ENCODE measurements at regions not wholly inside any gene's neighbourhood (a gene's known extent, or its start where the extent isn't known, plus 50 kb on each side); places are given as distances from the start of the nearest gene placed in this dataset.

DNA sequence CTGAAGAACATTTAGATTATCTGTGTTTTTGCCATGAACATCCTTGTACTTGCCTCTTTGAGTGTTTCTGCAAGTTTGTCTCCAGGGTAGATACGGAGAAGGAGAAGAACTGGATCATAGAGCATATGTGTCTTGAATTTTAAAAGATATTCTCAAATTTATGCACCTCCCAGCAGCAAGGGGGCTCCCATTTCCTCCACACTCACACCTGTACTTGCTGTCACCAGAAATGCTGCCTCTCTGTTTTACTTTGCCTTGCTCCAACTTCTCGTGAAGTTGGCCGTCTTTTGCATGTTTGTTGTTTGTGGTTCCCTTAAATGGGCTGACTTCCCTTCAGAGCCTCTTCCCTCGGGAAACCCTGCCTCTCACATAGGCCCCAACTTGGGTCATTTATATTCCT is 171.0 kb downstream of the TFAP2C start:
- DNase-seq (ENCODE audit: low spot score) = no peak

DNA sequence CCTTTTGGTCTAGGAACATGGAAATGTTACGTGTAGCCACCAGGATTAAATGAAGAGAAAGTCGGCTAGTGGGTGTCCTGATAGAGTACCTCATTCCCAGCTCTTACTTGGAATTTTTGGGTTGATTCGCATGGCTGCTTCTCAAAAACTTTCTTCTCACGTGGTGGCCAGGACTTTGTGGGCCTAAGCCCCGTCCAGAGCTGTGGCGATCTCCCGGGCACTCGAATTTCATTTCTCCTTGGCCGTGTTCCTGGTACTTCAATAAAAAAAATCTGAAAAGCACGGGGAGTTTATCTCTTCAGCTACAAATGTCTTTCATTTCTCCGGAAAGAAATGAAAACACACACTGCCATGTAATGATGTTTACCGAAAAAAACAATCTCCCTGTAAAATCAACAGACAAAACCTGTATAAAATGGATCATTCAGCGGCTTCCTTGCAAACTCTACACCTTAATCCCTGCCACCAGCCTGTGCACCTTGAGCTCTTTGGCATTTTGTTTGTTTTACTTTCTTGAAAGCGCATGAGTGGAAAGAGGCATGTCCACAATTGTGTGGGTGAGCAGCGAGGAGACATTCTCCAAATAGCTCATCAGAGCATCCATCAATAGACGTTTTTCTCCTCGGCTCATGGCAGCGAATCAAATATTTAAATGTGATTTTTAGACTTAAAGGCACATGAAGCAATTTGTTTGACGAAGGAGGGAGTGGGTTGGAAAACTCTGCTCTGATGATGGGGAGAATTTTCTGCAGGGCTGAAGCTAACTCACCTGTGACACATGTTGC is 173.1 kb downstream of the TFAP2C start:
- DNase-seq (ENCODE audit: low spot score) = no peak

DNA sequence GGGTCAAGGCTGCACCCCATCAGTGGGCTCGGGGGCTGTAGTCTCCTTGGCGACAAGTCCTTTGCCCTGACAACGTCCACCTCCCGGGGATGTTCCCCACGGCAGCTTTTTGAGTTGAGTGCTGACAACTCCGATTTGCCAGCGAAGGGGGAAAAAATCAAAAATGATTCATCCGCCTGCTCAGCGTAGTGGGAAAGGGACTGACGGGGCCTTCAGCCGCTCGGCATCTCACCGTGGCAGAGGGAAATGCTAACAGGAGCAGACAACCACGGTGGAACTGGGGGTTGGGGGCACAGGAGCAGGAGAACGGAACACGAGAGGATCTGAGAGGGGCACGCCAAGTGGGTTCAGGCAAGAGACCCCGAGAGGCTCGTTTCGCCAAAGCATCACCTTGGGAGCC is 173.7 kb downstream of the TFAP2C start:
- no peak for DNase-seq (ENCODE audit: low spot score)

DNA sequence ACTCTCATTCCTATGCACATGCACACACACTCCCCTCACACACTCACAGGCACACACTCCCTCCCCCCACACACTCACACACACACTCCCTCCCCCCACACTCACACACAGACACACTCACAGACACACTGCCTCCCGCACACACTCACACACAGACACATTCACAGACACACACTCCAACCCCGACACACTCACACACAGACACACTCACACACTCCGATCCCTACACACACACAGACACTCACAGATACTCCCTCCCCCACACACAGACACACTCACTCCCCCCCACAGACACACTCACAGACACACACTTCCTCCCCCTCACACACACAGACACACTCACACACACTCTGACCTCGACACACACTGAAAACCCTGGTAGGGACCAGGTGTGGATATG is 176.2 kb downstream of the TFAP2C start:
- no peak for DNase-seq (ENCODE audit: low spot score)

DNA sequence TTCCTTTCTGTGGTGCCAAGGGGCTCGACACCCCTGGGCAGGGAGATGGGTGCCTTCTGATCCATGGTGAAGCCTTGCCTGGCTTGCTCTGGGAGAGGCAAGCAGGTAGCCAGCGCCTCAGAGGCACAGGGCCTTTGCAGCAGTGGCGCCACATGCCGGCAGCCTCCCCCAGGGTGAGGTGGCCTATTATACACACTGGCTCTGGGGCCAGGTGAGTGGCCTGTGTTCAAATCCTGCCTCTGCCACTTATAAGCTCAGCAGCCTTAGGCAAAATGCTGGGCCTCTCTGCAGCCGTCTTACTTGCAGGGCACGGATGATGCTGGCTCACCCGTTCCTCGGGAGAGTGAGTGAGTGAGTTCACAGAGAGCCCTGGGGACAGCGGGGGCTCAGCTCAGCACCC is 176.9 kb downstream of the TFAP2C start:
- no peak for DNase-seq (ENCODE audit: low spot score)

DNA sequence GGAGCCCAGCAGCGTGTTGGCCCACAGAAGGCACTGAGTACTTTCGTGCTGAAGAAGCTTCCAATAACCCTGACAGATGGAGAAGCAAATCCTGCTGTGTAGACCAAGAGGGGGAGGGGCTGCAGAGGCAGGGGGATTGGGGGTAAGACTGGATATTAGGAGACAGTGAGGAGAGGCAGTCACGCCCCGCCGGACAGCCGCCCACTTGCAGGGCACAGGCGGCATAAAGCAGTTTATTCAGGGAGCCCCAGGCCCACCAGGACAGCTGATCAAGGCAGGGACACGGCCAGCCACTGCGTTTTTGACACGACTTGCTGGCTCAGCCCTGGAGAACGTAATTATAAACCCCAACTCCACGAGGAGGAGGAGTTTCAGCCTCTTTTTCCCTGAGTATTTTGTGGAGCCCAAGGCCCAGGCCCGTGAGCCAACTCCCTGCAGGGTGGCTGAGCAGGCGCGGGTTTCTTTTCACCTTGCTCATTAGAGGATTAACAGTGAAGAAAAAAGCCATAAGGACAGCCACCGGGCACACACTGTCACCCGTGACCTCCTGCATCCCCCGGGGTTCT is 177.9 kb downstream of the TFAP2C start:
- no peak for DNase-seq (ENCODE audit: low spot score)

DNA sequence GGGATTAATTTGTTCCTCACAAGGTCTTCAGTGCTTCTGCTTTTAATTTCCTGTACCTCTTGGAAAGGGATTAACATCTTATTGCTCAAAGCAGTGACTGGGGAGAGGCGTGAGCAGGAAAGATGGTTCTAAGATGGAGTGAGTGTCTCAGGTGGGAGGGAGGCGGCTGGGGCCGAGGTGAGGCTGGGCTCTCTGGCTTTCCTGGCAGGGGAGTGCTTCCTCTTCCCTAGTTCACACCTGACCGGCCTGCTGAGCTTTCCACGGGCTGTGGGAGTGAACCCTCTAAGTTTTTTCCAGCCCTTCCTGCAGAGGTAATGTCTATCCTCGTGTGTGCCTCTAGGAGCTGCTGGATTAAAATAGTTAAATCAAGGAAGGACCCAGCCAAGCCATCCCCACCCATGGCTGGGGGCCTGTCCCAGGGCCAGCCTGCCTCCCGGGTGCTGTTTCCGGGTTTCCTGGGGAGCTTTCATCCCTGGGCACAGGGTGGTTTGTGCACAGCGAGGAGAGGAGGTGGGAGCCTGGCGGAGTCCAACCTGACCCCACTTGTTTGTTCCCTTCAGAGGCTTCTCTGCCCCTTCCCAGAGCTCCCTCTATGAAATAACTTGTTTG is 179.1 kb downstream of the TFAP2C start:
- no peak for DNase-seq (ENCODE audit: low spot score)

DNA sequence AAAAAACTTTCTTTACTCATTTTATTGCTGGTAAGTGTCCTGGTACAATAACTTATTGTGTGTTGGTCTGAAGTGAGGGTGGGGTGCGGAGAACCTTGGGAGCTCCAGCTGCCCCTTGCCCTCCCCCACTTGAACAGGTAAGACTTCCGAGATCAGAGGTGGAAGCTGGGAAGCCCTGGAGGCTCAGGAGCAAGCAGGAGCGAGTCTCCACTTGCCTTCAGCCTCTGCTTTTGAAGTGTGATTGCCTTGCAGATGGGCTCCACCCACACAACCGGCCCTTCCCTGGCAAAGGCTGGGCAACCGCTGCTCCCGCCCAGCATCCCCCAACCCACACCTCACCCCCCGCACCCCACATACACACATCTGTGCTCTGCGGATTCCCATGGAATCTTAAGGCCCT is 179.6 kb downstream of the TFAP2C start:
- no peak for DNase-seq (ENCODE audit: low spot score)

DNA sequence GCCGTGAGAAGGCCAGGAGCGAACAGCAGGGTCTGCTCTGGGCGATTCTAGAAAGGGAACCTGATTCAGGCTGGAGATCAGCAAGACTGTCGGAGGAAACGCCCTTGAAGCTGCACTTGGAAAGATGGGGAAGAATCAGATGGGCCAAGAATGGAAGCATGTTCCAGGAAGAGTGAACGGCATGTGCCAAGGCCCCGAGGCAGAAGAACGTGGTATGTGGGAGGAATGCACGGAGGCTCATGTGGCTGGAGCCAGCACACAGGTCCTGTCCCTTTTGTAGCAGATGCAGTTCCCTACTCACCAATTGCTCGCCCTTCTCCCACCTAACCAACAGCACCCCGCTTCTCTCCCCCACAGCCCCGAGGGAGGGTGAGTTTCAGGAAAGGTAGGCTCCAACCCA is 180.6 kb downstream of the TFAP2C start:
- DNase-seq (ENCODE audit: low spot score) = no peak

DNA sequence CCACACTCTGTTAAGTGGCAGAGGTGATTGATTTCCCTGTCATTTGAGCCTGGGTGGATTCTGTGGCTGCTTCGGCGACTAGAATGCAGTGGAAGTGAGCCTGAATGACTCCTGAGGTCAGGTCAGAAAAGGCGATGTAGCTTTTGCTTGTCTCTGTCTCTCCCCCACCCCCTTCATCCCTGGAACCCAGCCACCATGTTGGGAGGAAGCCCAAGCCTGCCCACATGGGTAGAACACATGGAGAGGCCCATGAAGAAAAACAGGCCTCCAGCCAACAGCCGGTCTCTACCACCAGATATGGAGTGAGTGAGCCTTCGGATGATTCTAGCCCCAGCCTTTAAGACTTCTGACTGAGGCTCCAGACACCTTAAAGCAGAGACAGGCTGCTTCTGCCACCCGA is 181.0 kb downstream of the TFAP2C start:
- no peak for DNase-seq (ENCODE audit: low spot score)

DNA sequence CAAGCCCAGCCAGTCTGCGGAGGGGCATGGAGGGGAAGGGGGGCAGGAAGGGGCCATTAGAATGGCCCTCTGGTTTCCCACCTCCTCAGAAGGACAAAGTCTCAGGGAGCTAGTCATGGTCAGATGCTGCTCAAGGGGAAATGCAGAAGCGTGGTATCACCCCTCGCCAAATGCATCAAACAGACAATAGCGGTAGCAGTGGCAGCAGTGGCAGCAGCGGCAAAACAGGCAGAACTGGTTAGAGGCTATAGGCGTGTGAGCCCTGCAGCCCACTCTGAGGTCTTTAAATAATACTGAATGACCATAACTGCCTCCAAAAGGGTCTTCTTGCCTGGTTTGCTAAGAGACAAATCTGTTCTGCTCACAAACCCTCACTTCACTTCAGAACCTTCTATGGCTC is 186.7 kb downstream of the TFAP2C start:
- DNase-seq (ENCODE audit: low spot score) = no peak

DNA sequence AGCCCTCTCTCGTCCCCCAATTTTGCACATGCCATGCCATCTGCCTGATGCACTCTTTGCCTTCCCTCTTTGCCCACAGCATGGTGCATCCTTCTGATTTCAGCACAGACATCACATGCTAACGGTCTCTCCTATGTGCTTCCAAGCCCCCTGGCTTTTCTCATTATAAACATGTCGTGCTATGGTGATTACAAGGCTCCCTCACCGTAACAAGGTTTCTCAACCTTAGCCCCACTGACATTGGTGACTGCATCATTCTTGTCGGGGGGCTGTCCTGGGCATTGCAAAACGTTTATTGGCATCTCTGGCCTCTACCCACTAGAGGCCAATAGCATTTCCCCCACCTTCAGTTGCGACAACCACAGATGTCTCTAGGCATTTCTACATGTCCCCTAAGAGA is 187.2 kb downstream of the TFAP2C start:
- DNase-seq (ENCODE audit: low spot score) = no peak

DNA sequence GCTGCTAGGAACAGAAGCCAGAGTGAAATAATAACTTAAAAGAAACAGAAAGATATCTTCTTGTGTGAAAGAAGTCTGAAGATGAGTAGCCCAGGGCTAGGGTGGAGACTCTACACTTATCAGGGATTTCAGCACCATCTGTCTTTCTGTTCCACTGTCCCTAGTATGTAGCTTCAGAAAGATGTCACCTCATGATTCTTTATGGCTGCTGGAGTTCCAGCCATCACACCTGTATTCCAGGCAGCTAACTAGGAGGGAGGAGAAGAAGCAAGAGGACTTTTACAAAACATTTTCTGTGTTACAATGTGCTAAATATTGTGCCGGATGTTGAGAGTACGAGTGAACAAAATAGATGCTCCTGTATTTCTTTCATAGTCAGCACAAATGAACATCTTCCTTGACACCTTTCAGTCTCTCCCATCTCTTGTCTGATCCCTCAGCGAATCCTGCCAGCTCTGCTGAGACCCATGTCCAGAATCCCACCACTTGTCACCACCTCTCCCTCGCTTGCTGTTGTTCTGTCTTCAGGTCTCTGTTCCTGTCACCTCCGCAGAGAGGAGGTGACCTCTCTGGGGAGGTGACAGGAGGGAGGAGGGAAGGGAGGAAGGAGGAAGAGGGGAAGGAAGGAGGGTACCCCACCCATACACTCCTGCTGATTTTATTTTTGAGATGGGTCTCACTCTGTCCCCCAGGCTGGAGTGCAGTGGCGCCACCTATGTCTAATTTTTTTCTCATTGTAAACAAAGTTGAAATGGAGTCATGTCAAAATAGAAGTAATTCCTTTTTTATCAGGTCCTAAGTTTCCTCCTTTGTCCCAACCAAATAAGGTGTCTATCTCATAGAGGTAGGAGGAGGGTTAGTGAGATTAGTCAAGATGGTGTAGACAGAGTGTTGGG is 188.9 kb downstream of the TFAP2C start:
- DNase-seq (ENCODE audit: low spot score) = no peak

DNA sequence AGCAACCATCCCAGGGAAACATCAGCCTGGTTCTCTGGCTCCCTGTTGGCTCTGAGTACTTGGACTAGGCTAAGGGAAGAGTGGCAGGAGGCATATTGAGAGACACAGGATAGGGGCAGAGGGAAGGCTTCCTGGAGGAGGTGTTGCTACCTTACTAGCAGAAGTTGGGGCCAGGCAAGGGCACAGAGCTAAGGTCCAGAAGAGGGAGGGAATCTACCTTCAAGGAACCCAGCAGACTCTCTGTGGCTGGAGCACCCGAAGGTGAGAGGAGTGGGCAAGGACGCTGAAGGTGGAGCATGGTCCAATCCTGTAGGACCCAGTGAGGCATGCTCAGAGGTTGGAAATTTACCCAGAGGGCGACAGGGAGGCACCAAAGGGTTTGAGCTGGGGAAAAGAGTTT is 191.9 kb downstream of the TFAP2C start:
- no peak for DNase-seq (ENCODE audit: low spot score)

DNA sequence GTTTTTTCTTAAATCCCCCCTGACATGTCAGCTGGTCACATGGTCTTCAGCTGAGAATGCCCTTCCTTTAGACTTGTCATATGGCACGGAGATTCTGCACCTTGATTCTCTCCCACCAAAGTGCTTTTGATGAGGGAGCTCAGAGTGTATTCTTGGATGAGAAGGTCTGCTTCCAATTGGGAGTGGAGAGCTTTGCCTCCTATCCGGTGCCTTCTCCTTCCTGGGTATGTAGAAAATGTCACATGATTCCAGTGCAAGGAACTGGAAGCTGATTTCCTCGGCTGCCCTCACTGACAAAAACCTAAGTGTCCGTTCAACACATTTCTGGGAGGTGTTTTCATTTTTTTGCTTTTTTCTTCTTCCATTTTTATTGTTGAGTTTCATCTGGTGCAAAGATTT is 197.2 kb downstream of the TFAP2C start:
- no peak for DNase-seq (ENCODE audit: low spot score)

DNA sequence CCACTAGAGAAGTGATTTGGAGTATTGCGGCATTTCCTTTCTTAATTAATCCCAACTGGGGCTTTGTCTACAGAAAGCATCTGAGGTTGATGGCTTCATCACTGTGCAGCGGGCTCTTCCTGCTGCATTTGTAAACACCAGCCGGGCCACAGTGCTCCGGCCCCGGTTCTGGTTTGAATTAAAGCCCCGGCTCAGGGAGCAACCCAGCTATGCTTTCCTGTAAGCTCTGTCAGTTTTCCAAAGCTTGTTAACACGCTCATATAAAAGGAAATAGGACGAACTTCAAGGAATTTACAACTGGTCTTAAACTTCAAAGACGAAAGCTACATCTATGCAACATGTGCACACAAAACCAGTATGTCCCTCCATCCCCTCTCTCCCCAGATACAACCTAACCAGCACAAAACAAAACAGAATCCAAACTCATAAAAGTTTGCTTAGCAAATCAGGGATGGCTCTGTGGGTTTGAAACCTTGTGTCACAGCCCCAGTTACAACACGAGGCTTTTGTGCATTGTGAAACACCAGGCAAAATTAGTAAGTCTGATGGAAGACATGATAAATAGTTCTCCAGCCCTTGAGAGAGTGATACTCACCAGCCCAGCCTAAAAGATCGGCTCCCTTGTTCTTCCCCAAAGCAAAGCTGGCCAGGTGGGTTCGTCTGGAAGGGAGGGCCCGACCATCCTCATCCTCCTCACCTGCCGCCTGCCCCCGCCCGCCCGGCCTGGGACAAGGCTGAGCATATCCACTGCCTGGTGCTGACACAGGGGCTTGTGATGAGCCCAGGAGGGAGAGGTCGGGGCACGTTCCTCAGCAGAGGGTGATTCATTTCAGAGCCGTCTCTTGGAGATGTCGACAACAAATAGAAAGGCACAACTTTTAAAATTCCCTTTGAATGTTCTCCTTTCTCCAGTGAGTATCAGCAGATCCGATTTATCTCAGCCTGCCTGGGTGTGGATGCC is 197.9 kb downstream of the TFAP2C start:
- DNase-seq (ENCODE audit: low spot score) = no peak

DNA sequence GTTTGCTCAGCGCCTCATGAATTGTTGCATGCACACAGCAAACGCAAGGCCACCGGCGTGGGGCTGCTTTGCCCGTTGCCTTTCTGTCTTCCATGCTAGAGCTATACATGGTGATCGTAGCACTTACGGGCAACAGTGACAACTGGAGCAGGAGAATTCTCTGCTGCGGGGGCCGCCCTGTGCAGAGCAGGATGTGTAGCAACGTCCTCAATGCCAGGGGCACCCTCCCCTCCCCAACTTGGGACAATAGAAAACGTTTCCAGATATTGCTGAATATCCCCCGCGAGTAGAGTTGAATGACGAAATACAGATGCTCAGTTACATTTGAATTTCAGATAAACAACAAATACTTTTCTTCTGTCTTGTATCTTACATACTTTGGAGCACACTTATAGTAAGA is 198.7 kb downstream of the TFAP2C start:
- no peak for DNase-seq (ENCODE audit: low spot score)

DNA sequence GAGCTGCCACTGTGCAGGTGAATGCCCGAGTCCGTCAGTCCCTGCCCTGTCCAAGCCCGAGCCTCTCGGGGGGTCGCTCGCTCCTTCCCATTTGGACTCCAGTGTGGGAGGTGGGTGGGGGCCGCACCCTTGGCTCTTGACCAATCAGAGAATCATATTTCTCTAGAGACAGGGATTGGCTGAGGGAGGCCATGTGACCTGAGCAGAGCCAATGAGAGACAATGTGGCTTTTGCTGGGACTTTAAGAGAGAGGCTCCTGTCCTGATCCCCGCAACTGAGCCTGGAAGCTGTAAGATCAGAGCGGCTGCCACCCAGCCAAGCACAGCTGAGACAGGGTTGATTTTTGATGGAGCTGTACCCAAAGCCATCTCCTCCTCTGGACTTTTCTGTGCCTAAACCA is 199.3 kb downstream of the TFAP2C start:
- no peak for DNase-seq (ENCODE audit: low spot score)

DNA sequence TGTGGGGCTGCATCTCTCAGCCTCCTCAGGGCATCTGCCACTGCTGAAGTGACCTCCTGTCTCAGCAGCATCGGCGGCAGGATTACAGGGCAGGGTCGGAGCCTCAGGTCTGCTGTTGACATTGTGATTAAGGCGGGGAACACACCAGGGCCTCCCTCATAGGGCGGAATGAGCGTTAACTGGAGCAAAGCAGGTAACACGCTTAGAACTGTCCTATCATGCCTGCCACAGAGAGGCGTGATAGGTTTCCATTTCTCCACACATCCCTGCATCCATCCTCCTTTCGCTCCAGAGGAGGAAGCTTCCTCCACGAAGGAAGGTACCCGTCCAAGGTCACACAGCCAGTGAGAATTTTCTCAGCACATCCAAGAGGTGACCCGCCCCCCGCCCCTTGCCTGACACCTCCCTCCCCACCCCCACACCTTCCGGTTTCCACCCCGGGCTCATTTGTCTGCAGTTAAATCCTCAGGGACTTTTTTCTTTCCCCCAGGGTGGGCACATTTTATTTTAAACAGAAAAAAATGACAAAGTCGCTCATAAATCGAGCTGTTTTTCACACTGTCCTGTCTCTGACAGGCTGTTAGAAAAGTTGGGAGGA is 200.8 kb downstream of the TFAP2C start:
- no peak for DNase-seq (ENCODE audit: low spot score)

DNA sequence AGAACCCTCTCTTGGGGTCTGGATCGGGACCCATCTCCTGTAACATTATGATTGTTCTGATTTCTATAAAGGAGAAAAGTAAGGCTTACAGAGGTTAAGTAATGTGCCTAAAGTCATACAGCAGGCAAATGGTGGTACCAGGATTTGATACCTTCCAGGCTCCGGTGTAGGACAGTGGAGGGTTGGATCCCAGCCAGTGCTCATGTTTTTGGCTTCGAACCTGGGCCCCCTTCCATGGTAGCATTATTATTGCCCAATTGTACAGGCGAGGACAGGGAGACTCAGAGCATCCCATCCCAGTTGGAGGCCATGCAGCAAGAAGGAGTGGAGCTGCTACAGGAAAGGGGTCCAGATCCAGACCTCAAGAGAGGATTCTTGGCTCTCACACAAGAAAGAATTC is 202.7 kb downstream of the TFAP2C start:
- DNase-seq (ENCODE audit: low spot score) = no peak

DNA sequence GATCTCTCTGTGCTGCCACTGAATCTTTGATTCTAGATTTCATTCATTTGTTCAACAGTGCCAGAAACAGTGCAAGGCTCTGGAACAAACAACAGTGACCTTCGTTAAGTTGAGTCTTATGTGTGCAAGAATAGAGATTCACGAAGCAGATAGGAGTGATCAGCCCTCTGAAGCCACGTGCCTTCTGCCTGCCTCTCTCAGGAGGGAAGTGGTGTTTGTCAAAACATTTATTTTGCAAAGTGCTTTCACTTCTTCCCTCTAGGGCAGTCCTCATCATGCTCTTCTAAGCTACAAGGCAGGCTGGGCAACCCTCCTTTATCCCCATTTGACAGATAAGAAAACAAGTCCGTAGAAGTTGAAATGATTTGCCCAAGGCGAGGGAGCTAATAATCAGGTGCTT is 204.3 kb downstream of the TFAP2C start:
- no peak for DNase-seq (ENCODE audit: low spot score)

Measured in HuH-7 (cell line).